ENCODE measurements at regions not wholly inside any gene's neighbourhood (a gene's known extent, or its start where the extent isn't known, plus 50 kb on each side); places are given as distances from the start of the nearest gene placed in this dataset.

GRCh38 chr3:104781112-104781511 is 585.6 kb upstream of the ALCAM start:
- no peak for TF ChIP-seq CTCF (IDR thresholded peaks at IDR 0.05)
- ATAC-seq = no peak
- no peak overlapping the region for H3K4me3 ChIP-seq
- H3K9me3 ChIP-seq = no peaks in the 10 kb centered on the region
- H3K27me3 ChIP-seq = no peaks in the 10 kb centered on the region
- H3K4me1 ChIP-seq = no peaks in the 10 kb centered on the region
- DNase-seq = no peak
- H3K27ac ChIP-seq = no peak overlapping the region
- H3K36me3 ChIP-seq = no peaks in the 10 kb centered on the region
- intact Hi-C loops (cut with DNase I) = no loop called here

GRCh38 chr3:104785947-104786346 is 580.8 kb upstream of the ALCAM start:
- ATAC-seq (no peak), DNase-seq (no peak)
- intact Hi-C loops (cut with DNase I) = no loop called here
- no peak for TF ChIP-seq CTCF (IDR thresholded peaks at IDR 0.05)
- Histone ChIP-seq H3K9me3 (no peaks in the 10 kb centered on the region), H3K27me3 (no peaks in the 10 kb centered on the region), H3K4me3 (no peak overlapping the region), H3K27ac (no peak overlapping the region), H3K36me3 (no peaks in the 10 kb centered on the region), H3K4me1 (no peaks in the 10 kb centered on the region)

- H3K9me3 ChIP-seq = no peaks in the 10 kb centered on the region
- TF ChIP-seq CTCF (IDR thresholded peaks at IDR 0.05) = no peak
Observed at GRCh38 chr3:104787306-104787705, 579.4 kb upstream of the ALCAM start.

GRCh38 chr3:104788807-104789206 is 577.9 kb upstream of the ALCAM start:
- no peak for TF ChIP-seq CTCF (IDR thresholded peaks at IDR 0.05)
- Histone ChIP-seq H3K4me3 (no peak overlapping the region), H3K9me3 (no peaks in the 10 kb centered on the region), H3K27me3 (no peaks in the 10 kb centered on the region), H3K27ac (no peak overlapping the region), H3K4me1 (no peaks in the 10 kb centered on the region), H3K36me3 (no peaks in the 10 kb centered on the region)
- no peak for DNase-seq
- intact Hi-C loops (cut with DNase I) = no loop called here
- no peak for ATAC-seq

More at GRCh38 chr3:104787306-104787705, 579.4 kb upstream of the ALCAM start:
- intact Hi-C loops (cut with DNase I) = no loop called here
- Histone ChIP-seq H3K4me1 (no peaks in the 10 kb centered on the region), H3K27me3 (no peaks in the 10 kb centered on the region), H3K27ac (no peak overlapping the region), H3K4me3 (no peak overlapping the region), H3K36me3 (no peaks in the 10 kb centered on the region)
- ATAC-seq = no peak
- DNase-seq = no peak

GRCh38 chr3:104791331-104791730 is 575.4 kb upstream of the ALCAM start:
- H3K4me1 ChIP-seq = no peaks in the 10 kb centered on the region
- DNase-seq = no peak
- no peak for TF ChIP-seq CTCF (IDR thresholded peaks at IDR 0.05)
- H3K4me3 ChIP-seq = no peak overlapping the region
- ATAC-seq = no peak
- intact Hi-C loops (cut with DNase I) = no loop called here
- H3K36me3 ChIP-seq = no peaks in the 10 kb centered on the region
- H3K27me3 ChIP-seq = no peaks in the 10 kb centered on the region
- H3K9me3 ChIP-seq = no peaks in the 10 kb centered on the region
- H3K27ac ChIP-seq = no peak overlapping the region

Data from left lung (tissue), 4 donors.